ENCODE measurements at regions not wholly inside any gene's neighbourhood (a gene's known extent, or its start where the extent isn't known, plus 50 kb on each side); places are given as distances from the start of the nearest gene placed in this dataset.

- H3K36me3 ChIP-seq (ENCODE audit: insufficient read depth, low read length): no peaks in the 10 kb centered on the region
- no peaks in the 10 kb centered on the region for H3K27me3 ChIP-seq (ENCODE audit: control insufficient read depth in 1 of 2, insufficient read depth in 2 of 2, low read length in 2 of 2)
- H3K27me3 Mint-ChIP-seq: no peaks in the 10 kb centered on the region
- no peaks in the 10 kb centered on the region for H3K9me3 ChIP-seq (ENCODE audit: control insufficient read depth in 1 of 2, insufficient read depth in 1 of 2, low read length in 2 of 2)
- ChIA-PET CTCF (interaction anchor here (0.5 to 3.3 kb wide), 18 partner anchors 9 to 228 kb away, joined by 3 to 22 read pairs (median 4); partner anchors contain the start of gene SYNJ2), POLR2A (interaction anchor here (1.0 to 3.7 kb wide), 6 partner anchors 9 to 137 kb away, joined by 3 to 23 read pairs (median 9); no protein-coding TSS in a partner anchor)
- H3K4me3 ChIP-seq (ENCODE audit: low read length): no peak overlapping the region
- H3K9me3 Mint-ChIP-seq: peaks cover 3% of the 10 kb centered on the region
- no peak overlapping the region for H3K27ac ChIP-seq (ENCODE audit: low read depth in 1 of 2, low read length in 2 of 2)
- DNase-seq (peak in 8 of 14 experiments; percentile 12 to 72 (median 44)), ATAC-seq (ENCODE audit: poor library complexity) (peak; percentile 67)
- peak overlapping the region; percentile 87 for H3K27ac Mint-ChIP-seq
- H3K4me1 ChIP-seq (ENCODE audit: insufficient read depth, low read length): peaks cover 40% of the 10 kb centered on the region
- no peaks in the 10 kb centered on the region for H3K36me3 Mint-ChIP-seq (ENCODE audit: low read depth)
- intact Hi-C loops (cut with DNase I, micrococcal nuclease): loop anchor here (1.0 to 10.0 kb wide), 5 partner anchors 8 to 316 kb away; no protein-coding TSS in a partner anchor
- TF ChIP-seq CTCF (IDR thresholded peaks at IDR 0.05): no peak
- peaks cover 61% of the 10 kb centered on the region for H3K4me1 Mint-ChIP-seq (ENCODE audit: low read depth)
- peak overlapping the region; percentile 57 for H3K4me3 Mint-ChIP-seq
Measured at GRCh38 chr6:157755746-157756411, 67.2 kb upstream of the SNX9 start.

- Mint-ChIP-seq H3K4me3 (peak overlapping the region; percentile 26), H3K36me3 (ENCODE audit: low read depth) (no peaks in the 10 kb centered on the region), H3K27ac (peak overlapping the region; percentile 87), H3K4me1 (ENCODE audit: low read depth) (peaks cover 71% of the 10 kb centered on the region), H3K9me3 (peaks cover 3% of the 10 kb centered on the region), H3K27me3 (no peaks in the 10 kb centered on the region)
- no peak overlapping the region for H3K27ac ChIP-seq (ENCODE audit: low read depth in 1 of 2, low read length in 2 of 2)
- H3K27me3 ChIP-seq (ENCODE audit: control insufficient read depth in 1 of 2, insufficient read depth in 2 of 2, low read length in 2 of 2): no peaks in the 10 kb centered on the region
- intact Hi-C loops (cut with DNase I, micrococcal nuclease): loop anchor here (1.0 to 10.0 kb wide), 6 partner anchors 7 to 315 kb away; no protein-coding TSS in a partner anchor
- no peak overlapping the region for H3K4me3 ChIP-seq (ENCODE audit: low read length)
- peak; percentile 92 for TF ChIP-seq CTCF (IDR thresholded peaks at IDR 0.05)
- H3K36me3 ChIP-seq (ENCODE audit: insufficient read depth, low read length): no peaks in the 10 kb centered on the region
- no peaks in the 10 kb centered on the region for H3K9me3 ChIP-seq (ENCODE audit: control insufficient read depth in 1 of 2, insufficient read depth in 1 of 2, low read length in 2 of 2)
- peaks cover 49% of the 10 kb centered on the region for H3K4me1 ChIP-seq (ENCODE audit: insufficient read depth, low read length)
- ATAC-seq (ENCODE audit: poor library complexity) (peak; percentile 31), DNase-seq (peak; percentile 68 to 90 (median 76))
- CTCF ChIA-PET: interaction anchor here (0.5 to 3.3 kb wide), 28 partner anchors 8 to 269 kb away, joined by 3 to 22 read pairs (median 3); partner anchors contain the start of gene SYNJ2
- POLR2A ChIA-PET: interaction anchor here (1.0 to 3.7 kb wide), 5 partner anchors 8 to 136 kb away, joined by 3 to 23 read pairs (median 12); no protein-coding TSS in a partner anchor
Measured at GRCh38 chr6:157756708-157757429, 66.2 kb upstream of the SNX9 start.

Data from CD4-positive, alpha-beta T cell (primary cell).